ENCODE measurements at regions not wholly inside any gene's neighbourhood (a gene's known extent, or its start where the extent isn't known, plus 50 kb on each side); places are given as distances from the start of the nearest gene placed in this dataset.
A peak's percentile ranks its signal among the peaks of the same experiment; 100 is the strongest.

DNA sequence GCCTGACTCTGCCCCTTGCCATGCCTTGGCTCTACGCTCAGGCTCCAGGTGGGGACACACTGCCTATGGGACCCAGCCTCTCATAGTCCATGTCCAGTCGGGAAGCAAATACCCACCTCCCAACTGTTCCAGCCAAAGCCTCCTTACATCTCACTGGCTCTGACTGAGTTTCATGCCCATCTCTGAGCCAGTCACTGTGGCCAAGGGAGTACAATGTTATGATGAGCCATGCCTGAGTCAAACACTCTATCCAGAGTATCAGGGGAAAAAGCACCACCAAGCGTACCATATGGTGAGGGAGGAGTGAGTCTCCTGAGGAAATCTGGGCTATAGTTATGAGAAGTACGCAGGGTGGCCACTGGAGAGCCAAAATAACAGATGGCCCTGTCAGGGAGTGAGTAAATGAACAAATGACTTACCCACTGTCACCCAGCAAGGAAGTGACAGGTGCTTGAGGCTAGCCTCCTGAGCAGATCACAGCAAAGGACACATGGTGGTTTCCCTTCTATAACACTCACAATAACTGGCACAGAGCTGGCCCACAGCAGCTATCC, 236.6 kb upstream of the GJB5 start:
- no peak overlapping the region for H3K4me3 ChIP-seq (ENCODE audit: low read depth, low read length)
- DNase-seq (ENCODE audit: low read depth) = no peak
- TF ChIP-seq, protein P1, sequence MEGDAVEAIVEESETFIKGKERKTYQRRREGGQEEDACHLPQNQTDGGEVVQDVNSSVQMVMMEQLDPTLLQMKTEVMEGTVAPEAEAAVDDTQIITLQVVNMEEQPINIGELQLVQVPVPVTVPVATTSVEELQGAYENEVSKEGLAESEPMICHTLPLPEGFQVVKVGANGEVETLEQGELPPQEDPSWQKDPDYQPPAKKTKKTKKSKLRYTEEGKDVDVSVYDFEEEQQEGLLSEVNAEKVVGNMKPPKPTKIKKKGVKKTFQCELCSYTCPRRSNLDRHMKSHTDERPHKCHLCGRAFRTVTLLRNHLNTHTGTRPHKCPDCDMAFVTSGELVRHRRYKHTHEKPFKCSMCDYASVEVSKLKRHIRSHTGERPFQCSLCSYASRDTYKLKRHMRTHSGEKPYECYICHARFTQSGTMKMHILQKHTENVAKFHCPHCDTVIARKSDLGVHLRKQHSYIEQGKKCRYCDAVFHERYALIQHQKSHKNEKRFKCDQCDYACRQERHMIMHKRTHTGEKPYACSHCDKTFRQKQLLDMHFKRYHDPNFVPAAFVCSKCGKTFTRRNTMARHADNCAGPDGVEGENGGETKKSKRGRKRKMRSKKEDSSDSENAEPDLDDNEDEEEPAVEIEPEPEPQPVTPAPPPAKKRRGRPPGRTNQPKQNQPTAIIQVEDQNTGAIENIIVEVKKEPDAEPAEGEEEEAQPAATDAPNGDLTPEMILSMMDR (IDR thresholded peaks at IDR 0.05; ENCODE audit: insufficient read depth, low read depth, low read length, missing control alignments) = no peak

DNA sequence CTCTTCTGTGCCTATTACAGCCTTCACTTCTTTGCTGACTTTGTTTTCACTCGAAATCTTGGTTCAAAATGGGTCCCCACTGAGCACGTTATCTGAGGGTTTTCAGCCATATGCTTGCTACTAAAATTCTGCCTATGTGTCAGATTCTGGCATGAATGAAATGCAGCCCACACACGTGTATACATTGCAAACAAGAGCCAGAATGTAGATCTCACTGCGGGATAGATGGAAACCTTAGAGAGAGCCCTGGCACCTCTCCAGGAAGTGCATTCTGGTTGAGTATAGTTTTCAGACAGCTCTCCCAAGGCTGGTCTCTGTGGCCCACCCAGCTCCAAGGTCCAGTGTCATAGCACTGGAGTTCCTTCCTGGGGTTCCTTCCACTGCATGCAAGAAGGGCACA, 234.7 kb upstream of the GJB5 start:
- DNase-seq (ENCODE audit: low read depth) = no peak
- TF ChIP-seq, protein P1 (IDR thresholded peaks at IDR 0.05; ENCODE audit: insufficient read depth, low read depth, low read length, missing control alignments) = no peak
- H3K4me3 ChIP-seq (ENCODE audit: low read depth, low read length) = no peak overlapping the region

DNA sequence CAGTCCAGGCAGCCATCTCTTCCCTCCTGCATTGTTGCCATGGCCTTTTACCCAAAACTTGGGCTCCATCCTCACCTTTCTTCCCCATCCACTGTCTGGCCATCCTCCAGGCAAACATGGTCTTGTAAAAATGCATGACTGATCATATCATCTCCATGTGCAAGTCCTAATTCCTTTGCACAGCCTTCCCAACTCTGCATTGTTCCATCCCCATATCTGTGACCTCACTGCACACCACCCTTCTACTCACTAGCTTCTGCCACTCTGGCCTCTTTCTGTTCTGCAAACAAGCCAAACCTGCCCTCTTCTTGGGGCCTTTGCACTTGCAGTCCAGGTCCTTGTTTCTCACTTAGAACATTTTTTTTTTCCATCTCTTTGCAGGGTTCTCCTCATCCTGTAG, 230.1 kb upstream of the GJB5 start:
- DNase-seq (ENCODE audit: low read depth) = no peak
- H3K4me3 ChIP-seq (ENCODE audit: low read depth, low read length) = no peak overlapping the region
- TF ChIP-seq, protein P1 (IDR thresholded peaks at IDR 0.05; ENCODE audit: insufficient read depth, low read depth, low read length, missing control alignments) = no peak

DNA sequence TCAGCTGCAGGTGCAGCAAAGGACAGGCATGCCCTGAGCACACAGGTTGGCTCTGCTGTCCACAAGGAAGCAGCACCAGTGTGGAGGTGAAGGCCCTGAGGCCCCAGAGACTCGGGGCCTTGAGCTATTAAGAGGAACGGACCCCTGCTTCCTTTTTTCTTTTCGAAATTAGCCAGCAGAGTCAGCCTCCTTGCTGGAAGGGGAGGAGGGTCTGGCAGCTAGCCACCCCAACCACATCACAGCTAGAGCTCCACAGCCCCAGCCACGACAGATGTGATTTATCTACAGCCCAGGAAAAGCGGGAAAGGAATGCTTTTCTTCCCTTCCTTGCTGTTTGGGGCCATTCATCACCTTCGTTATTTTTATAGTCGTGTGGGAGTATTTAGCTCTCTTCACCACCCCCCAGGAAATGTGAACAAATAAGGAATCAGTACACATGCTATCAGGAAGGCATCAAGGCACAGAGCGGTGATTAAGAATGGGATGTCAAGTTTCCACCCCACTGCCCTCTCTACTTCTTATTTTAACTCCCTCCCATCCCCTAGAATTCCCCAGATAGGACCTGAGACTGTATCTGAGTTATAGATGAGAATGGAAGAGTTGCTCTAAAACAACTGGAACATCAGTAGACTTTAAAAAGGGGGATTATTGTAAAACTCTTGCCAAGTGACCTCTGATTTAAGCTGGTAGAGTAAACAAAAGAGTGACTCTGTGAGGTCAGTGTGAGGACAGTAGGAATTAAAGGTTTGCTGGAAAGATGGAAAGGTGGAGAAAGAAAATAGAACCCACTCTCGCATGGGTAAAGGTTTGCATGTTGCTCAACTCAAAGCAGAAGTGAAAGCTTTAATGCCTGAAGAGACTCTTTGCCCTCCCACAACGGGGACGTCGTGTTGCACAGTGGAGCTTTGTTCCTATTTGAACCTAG, 224.7 kb upstream of the GJB5 start:
- DNase-seq (ENCODE audit: low read depth) = peak; percentile 67
- H3K4me3 ChIP-seq (ENCODE audit: low read depth, low read length) = peak overlapping the region; percentile 16; the same call in 1 of the 2 replicates
- TF ChIP-seq, protein P1 (IDR thresholded peaks at IDR 0.05; ENCODE audit: insufficient read depth, low read depth, low read length, missing control alignments) = no peak

DNA sequence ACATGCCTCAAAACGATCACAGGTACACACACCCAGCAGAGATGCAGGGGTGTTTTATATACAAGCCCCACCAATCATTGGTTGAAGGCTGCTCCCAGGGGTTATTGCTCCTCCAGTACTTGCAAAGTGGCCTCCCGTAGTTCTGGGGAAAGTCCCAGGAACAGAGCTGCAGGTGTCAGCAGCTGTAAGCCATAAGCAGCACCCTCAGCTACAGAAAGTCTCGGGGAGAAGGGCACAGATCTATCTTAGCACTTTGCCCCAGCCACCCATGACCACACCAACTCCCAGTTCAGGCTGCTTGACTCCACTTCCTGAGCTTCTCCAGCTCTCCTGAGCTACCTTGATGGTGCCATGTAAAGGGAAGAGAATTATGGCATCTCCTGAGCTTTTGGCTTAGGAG, 222.7 kb upstream of the GJB5 start:
- peak; percentile 81 for DNase-seq (ENCODE audit: low read depth)
- 0 out of 2 replicates have a peak overlapping the region, but pooled peaks have one; percentile 5 for H3K4me3 ChIP-seq (ENCODE audit: low read depth, low read length)
- TF ChIP-seq, protein P1 (IDR thresholded peaks at IDR 0.05; ENCODE audit: insufficient read depth, low read depth, low read length, missing control alignments) = no peak

DNA sequence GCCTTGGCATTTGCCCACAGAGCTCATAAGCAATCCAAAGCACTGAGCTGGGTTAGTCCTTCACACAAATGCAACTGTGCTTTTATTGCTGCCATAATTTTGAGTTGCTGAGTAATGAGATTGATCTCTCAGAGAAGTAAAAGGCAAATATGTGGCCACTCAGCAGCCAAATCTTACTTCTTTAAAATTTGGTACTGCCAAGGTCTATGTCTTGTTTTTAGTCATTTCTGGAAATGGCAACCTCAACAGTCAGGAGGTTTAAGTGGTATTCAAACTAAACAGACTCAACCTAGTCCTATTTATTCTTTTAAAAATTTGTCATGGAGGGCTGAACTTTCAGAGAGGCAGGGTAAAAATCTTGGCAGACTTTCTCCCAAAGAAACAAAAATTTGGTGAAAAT, 216.4 kb upstream of the GJB5 start:
- DNase-seq (ENCODE audit: low read depth) = peak; percentile 22
- H3K4me3 ChIP-seq (ENCODE audit: low read depth, low read length) = no peak overlapping the region
- TF ChIP-seq, protein P1 (IDR thresholded peaks at IDR 0.05; ENCODE audit: insufficient read depth, low read depth, low read length, missing control alignments) = no peak
